WTC11 (cell line): ENCODE measurements at regions not wholly inside any gene's neighbourhood (a gene's known extent, or its start where the extent isn't known, plus 50 kb on each side); places are given as distances from the start of the nearest gene placed in this dataset.

ENCODE experiments used
- ATAC-seq: fragments of 200-7000 bp; cut with Tn5 transposase; 2 replicates; pipeline ENCODE4 v1.10.0; 2021; ENCODE audit warnings: mild to moderate bottlenecking, moderate library complexity
- CTCF ChIA-PET: fragments of 300-600 bp; sonication (Branson Sonifier 250); formaldehyde crosslinking; loops from one replicate; lab custom pipeline; 2021; ENCODE audit warnings: antibody characterized with exemption; lab: Charles Lee
- POLR2A ChIA-PET: fragments of 350-600 bp; sonication (Branson Sonifier 250); formaldehyde crosslinking; loops from one replicate; lab custom pipeline; 2021; ENCODE audit warnings: antibody characterized with exemption; lab: Charles Lee
- DNase-seq: peaks from one replicate; pipeline ENCODE4 v3.0.0; 2021; ENCODE audit warnings: low spot score
- H3K27ac Mint-ChIP-seq: 2 replicates; pipeline ENCODE4 v1.8.0; 2021; ENCODE audit warnings: mixed read lengths
- H3K27me3 Mint-ChIP-seq: 2 replicates; pipeline ENCODE4 v1.8.0; 2021; ENCODE audit warnings: low read depth, mild to moderate bottlenecking, moderate library complexity, mixed read lengths
- H3K36me3 Mint-ChIP-seq: 2 replicates; pipeline ENCODE4 v1.8.0; 2021; ENCODE audit warnings: mixed read lengths
- H3K4me1 Mint-ChIP-seq: 2 replicates; pipeline ENCODE4 v1.8.0; 2022; ENCODE audit warnings: mixed read lengths
- H3K4me3 Mint-ChIP-seq: 2 replicates; pipeline ENCODE4 v1.8.0; 2021; ENCODE audit warnings: mild to moderate bottlenecking, moderate library complexity, mixed read lengths
- H3K9me3 Mint-ChIP-seq: 2 replicates; pipeline ENCODE4 v1.8.0; 2021; ENCODE audit warnings: mixed read lengths
- ELF4 ChIP-seq: sonication (generic); formaldehyde crosslinking; IDR thresholded peaks from 2 replicates; pipeline ENCODE4 v1.8.1; 2022; ENCODE audit warnings: low read depth, mild to moderate bottlenecking, moderate library complexity, missing genetic modification reagents
- FOXP1 ChIP-seq: sonication (generic); formaldehyde crosslinking; IDR thresholded peaks from 2 replicates; pipeline ENCODE4 v1.8.0; 2022; ENCODE audit warnings: missing genetic modification reagents, mild to moderate bottlenecking, moderate library complexity, borderline replicate concordance
- IRF2 ChIP-seq: sonication (generic); formaldehyde crosslinking; IDR thresholded peaks from 2 replicates; pipeline ENCODE4 v1.8.0; 2022; ENCODE audit warnings: low read depth, missing genetic modification reagents, borderline replicate concordance
- NR1H2 ChIP-seq: sonication (generic); formaldehyde crosslinking; IDR thresholded peaks from 2 replicates; pipeline ENCODE4 v1.9.0; 2021; ENCODE audit warnings: mild to moderate bottlenecking, moderate library complexity, missing genetic modification reagents
- RELA ChIP-seq: sonication (generic); formaldehyde crosslinking; IDR thresholded peaks from 2 replicates; pipeline ENCODE4 v1.8.1; 2022; ENCODE audit warnings: missing genetic modification reagents, mild to moderate bottlenecking, borderline replicate concordance
- RORB ChIP-seq: fragments of 250-450 bp; sonication (Bioruptor Pico); IDR thresholded peaks from 2 replicates; pipeline ENCODE4 v1.9.0; 2021; ENCODE audit warnings: mild to moderate bottlenecking
- SMAD4 ChIP-seq: sonication (generic); formaldehyde crosslinking; IDR thresholded peaks from 2 replicates; pipeline ENCODE4 v1.8.0; 2022; ENCODE audit warnings: mild to moderate bottlenecking, missing genetic modification reagents
- TCF7 ChIP-seq: sonication (generic); formaldehyde crosslinking; IDR thresholded peaks from 2 replicates; pipeline ENCODE4 v1.8.0; 2022; ENCODE audit warnings: mild to moderate bottlenecking, low read depth, missing genetic modification reagents, moderate library complexity
- TEAD4 ChIP-seq: sonication (generic); formaldehyde crosslinking; IDR thresholded peaks from 2 replicates; pipeline ENCODE4 v1.8.0; 2022; ENCODE audit warnings: mild to moderate bottlenecking, missing genetic modification reagents
- ZNF232 ChIP-seq: sonication (generic); formaldehyde crosslinking; IDR thresholded peaks from 2 replicates; pipeline ENCODE4 v1.8.0; 2022; ENCODE audit warnings: mild to moderate bottlenecking, missing genetic modification reagents
- TF ChIP-seq, protein P1 (sequence below): sonication (generic); formaldehyde crosslinking; IDR thresholded peaks from 2 replicates; pipeline ENCODE4 v1.8.1; 2023; ENCODE audit warnings: mild to moderate bottlenecking, missing genetic modification reagents, moderate library complexity
- TF ChIP-seq, protein P2 (sequence below): sonication (generic); formaldehyde crosslinking; IDR thresholded peaks from 2 replicates; pipeline ENCODE4 v1.8.0; 2022; ENCODE audit warnings: missing genetic modification reagents
- TF ChIP-seq, protein P3 (sequence below): sonication (generic); formaldehyde crosslinking; IDR thresholded peaks from 2 replicates; pipeline ENCODE4 v1.8.0; 2022; ENCODE audit warnings: mild to moderate bottlenecking, missing genetic modification reagents
- TF ChIP-seq, protein P4 (sequence below): sonication (generic); formaldehyde crosslinking; IDR thresholded peaks from 2 replicates; pipeline ENCODE4 v1.8.1; 2022; ENCODE audit warnings: mild to moderate bottlenecking, missing genetic modification reagents, moderate library complexity, borderline replicate concordance
- TF ChIP-seq, protein P5 (sequence below): fragments of 250-450 bp; sonication (Bioruptor Pico); IDR thresholded peaks from 2 replicates; pipeline ENCODE4 v1.9.0; 2021; ENCODE audit warnings: mild to moderate bottlenecking, borderline replicate concordance

DNA sequence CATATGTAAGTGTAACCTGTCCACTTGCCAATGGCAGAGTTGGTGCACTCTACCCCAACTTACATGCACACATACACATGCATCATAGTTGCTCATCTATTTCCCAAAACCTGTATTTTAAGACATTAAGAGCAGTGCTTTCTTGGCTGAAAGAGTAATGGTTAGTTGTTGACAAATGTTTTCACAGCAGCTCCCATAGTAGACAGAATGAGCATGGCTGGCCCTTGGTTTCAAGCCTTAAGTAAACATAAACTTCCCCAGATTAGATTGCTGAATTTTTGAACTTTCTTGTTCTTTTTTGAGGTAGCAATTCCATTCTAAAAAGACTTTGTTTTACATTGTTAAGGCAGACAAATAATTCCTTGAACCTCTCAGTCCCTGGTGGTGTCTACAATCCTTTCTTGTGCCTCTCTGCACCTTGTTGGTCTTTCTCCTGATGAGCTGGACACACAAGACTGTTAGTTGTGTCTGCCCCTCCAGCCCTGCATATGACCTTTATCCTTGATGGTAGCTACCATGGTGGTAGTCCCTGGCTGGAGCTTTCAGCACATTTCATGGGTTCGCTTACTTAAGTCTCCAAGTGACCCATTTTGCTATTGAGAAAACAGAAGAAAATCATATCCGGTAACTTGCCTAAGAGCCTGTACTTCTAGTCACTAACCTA is 580.1 kb upstream of the ID2 start:
- no peaks in the 10 kb centered on the region for H3K36me3 Mint-ChIP-seq
- no peak overlapping the region for H3K4me3 Mint-ChIP-seq
- ChIA-PET POLR2A (no interaction called here), CTCF (no interaction called here)
- peaks cover 8% of the 10 kb centered on the region for H3K9me3 Mint-ChIP-seq
- TF ChIP-seq, protein P1, sequence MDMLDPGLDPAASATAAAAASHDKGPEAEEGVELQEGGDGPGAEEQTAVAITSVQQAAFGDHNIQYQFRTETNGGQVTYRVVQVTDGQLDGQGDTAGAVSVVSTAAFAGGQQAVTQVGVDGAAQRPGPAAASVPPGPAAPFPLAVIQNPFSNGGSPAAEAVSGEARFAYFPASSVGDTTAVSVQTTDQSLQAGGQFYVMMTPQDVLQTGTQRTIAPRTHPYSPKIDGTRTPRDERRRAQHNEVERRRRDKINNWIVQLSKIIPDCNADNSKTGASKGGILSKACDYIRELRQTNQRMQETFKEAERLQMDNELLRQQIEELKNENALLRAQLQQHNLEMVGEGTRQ = no peak
- TF ChIP-seq FOXP1 (CRISPR knock-in tag) = no peak
- no peak for TF ChIP-seq ZNF232 (CRISPR knock-in tag)
- TF ChIP-seq NR1H2 = no peak
- no peak for TF ChIP-seq ELF4
- no peaks in the 10 kb centered on the region for H3K27me3 Mint-ChIP-seq
- 0 out of 2 replicates have a peak, but pooled peaks cover 3% of the 10 kb centered on the region for H3K4me1 Mint-ChIP-seq
- DNase-seq (no peak), ATAC-seq (no peak)
- no peak overlapping the region for H3K27ac Mint-ChIP-seq

DNA sequence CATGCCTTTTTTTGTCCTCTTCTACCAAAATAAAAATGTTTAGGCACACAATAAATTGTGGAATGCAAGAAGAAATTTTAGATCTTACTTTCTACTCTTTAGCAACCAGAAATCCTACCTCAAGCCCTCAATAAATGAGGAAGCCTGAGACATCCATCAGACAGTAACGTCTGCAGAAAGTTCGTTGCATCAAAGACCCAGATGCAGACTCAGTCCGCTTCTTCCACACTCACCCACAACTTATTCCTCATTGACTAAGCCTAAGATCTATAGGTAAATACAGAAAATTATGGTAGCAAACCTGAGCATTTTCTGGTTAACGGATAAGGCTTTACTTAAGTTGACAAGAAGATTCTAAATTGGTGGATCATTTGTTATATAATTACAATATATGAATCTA is 579.4 kb upstream of the ID2 start:
- Mint-ChIP-seq H3K27ac (no peak overlapping the region), H3K4me3 (no peak overlapping the region), H3K9me3 (peaks cover 3% of the 10 kb centered on the region), H3K4me1 (peaks cover 5% of the 10 kb centered on the region), H3K36me3 (no peaks in the 10 kb centered on the region), H3K27me3 (no peaks in the 10 kb centered on the region)
- CTCF ChIA-PET = no interaction called here
- POLR2A ChIA-PET = no interaction called here
- DNase-seq (no peak), ATAC-seq (no peak)
- TF ChIP-seq, protein P2, sequence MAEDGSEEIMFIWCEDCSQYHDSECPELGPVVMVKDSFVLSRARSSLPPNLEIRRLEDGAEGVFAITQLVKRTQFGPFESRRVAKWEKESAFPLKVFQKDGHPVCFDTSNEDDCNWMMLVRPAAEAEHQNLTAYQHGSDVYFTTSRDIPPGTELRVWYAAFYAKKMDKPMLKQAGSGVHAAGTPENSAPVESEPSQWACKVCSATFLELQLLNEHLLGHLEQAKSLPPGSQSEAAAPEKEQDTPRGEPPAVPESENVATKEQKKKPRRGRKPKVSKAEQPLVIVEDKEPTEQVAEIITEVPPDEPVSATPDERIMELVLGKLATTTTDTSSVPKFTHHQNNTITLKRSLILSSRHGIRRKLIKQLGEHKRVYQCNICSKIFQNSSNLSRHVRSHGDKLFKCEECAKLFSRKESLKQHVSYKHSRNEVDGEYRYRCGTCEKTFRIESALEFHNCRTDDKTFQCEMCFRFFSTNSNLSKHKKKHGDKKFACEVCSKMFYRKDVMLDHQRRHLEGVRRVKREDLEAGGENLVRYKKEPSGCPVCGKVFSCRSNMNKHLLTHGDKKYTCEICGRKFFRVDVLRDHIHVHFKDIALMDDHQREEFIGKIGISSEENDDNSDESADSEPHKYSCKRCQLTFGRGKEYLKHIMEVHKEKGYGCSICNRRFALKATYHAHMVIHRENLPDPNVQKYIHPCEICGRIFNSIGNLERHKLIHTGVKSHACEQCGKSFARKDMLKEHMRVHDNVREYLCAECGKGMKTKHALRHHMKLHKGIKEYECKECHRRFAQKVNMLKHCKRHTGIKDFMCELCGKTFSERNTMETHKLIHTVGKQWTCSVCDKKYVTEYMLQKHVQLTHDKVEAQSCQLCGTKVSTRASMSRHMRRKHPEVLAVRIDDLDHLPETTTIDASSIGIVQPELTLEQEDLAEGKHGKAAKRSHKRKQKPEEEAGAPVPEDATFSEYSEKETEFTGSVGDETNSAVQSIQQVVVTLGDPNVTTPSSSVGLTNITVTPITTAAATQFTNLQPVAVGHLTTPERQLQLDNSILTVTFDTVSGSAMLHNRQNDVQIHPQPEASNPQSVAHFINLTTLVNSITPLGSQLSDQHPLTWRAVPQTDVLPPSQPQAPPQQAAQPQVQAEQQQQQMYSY = no peak
- TF ChIP-seq IRF2 (no peak), FOXP1 (CRISPR knock-in tag) (no peak), SMAD4 (CRISPR knock-in tag) (no peak), TEAD4 (no peak), ZNF232 (CRISPR knock-in tag) (no peak), RORB (CRISPR knock-in tag) (no peak), TCF7 (CRISPR knock-in tag) (no peak), RELA (CRISPR knock-in tag) (no peak)
- TF ChIP-seq, protein P3, sequence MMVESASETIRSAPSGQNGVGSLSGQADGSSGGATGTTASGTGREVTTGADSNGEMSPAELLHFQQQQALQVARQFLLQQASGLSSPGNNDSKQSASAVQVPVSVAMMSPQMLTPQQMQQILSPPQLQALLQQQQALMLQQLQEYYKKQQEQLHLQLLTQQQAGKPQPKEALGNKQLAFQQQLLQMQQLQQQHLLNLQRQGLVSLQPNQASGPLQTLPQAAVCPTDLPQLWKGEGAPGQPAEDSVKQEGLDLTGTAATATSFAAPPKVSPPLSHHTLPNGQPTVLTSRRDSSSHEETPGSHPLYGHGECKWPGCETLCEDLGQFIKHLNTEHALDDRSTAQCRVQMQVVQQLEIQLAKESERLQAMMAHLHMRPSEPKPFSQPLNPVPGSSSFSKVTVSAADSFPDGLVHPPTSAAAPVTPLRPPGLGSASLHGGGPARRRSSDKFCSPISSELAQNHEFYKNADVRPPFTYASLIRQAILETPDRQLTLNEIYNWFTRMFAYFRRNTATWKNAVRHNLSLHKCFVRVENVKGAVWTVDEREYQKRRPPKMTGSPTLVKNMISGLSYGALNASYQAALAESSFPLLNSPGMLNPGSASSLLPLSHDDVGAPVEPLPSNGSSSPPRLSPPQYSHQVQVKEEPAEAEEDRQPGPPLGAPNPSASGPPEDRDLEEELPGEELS (CRISPR knock-in tag) = no peak
- TF ChIP-seq, protein P4, sequence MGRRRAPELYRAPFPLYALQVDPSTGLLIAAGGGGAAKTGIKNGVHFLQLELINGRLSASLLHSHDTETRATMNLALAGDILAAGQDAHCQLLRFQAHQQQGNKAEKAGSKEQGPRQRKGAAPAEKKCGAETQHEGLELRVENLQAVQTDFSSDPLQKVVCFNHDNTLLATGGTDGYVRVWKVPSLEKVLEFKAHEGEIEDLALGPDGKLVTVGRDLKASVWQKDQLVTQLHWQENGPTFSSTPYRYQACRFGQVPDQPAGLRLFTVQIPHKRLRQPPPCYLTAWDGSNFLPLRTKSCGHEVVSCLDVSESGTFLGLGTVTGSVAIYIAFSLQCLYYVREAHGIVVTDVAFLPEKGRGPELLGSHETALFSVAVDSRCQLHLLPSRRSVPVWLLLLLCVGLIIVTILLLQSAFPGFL (CRISPR knock-in tag) = no peak
- TF ChIP-seq, protein P5, sequence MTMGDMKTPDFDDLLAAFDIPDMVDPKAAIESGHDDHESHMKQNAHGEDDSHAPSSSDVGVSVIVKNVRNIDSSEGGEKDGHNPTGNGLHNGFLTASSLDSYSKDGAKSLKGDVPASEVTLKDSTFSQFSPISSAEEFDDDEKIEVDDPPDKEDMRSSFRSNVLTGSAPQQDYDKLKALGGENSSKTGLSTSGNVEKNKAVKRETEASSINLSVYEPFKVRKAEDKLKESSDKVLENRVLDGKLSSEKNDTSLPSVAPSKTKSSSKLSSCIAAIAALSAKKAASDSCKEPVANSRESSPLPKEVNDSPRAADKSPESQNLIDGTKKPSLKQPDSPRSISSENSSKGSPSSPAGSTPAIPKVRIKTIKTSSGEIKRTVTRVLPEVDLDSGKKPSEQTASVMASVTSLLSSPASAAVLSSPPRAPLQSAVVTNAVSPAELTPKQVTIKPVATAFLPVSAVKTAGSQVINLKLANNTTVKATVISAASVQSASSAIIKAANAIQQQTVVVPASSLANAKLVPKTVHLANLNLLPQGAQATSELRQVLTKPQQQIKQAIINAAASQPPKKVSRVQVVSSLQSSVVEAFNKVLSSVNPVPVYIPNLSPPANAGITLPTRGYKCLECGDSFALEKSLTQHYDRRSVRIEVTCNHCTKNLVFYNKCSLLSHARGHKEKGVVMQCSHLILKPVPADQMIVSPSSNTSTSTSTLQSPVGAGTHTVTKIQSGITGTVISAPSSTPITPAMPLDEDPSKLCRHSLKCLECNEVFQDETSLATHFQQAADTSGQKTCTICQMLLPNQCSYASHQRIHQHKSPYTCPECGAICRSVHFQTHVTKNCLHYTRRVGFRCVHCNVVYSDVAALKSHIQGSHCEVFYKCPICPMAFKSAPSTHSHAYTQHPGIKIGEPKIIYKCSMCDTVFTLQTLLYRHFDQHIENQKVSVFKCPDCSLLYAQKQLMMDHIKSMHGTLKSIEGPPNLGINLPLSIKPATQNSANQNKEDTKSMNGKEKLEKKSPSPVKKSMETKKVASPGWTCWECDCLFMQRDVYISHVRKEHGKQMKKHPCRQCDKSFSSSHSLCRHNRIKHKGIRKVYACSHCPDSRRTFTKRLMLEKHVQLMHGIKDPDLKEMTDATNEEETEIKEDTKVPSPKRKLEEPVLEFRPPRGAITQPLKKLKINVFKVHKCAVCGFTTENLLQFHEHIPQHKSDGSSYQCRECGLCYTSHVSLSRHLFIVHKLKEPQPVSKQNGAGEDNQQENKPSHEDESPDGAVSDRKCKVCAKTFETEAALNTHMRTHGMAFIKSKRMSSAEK (CRISPR knock-in tag) = no peak
